Ovary (tissue), 7 donors: ENCODE measurements at regions not wholly inside any gene's neighbourhood (a gene's known extent, or its start where the extent isn't known, plus 50 kb on each side); places are given as distances from the start of the nearest gene placed in this dataset.

ENCODE experiments used
- DNase-seq, 5 donors: peaks; one replicate each; pipeline ENCODE4 v3.0.0-alpha.2; 2019 to 2020
- H3K27ac ChIP-seq, 2 donors: fragments of 200-600 bp; one replicate each; pipeline versions ENCODE4 v1.5.1 to v1.8.0; 2019 to 2022
- H3K27me3 ChIP-seq: fragments of 200-600 bp; one replicate; pipeline ENCODE4 v1.8.0; 2022
- H3K36me3 ChIP-seq: fragments of 200-600 bp; sonication (generic); one replicate; pipeline ENCODE4 v1.5.1; 2019
- H3K4me1 ChIP-seq: one replicate; pipeline ENCODE4 v1.8.1; 2013; ENCODE audit warnings: mild to moderate bottlenecking, moderate library complexity; ENCODE audit not compliant: insufficient read depth
- H3K4me3 ChIP-seq: fragments of 200-600 bp; sonication (generic); one replicate; pipeline ENCODE4 v1.5.1; 2017
- H3K9me3 ChIP-seq, 2 donors: fragments of 200-600 bp in 1 of 2; sonication (generic) in 1 of 2; one replicate each; pipeline versions ENCODE4 v1.5.1 to v1.8.1; 2013 to 2019; ENCODE audit warnings: mild to moderate bottlenecking in 1 of 2, moderate library complexity in 1 of 2
- EP300 ChIP-seq: sonication (generic); formaldehyde crosslinking; IDR thresholded peaks from one replicate; pipeline ENCODE4 v1.6.1; 2017; ENCODE audit warnings: antibody characterized with exemption
- POLR2A ChIP-seq: fragments of 450-650 bp; IDR thresholded peaks from one replicate; pipeline ENCODE4 v1.6.1; 2017; ENCODE audit warnings: antibody characterized with exemption, mild to moderate bottlenecking, moderate library complexity
- WGBS, 3 donors: extraction: QIAGEN DNeasy Blood & Tissue Kit in 1 of 3; methylation state at CpG; one replicate each; pipeline versions ENCODE4 v1.1.5 to v1.1.7; 2013 to 2017; 5-methylcytosine and 5-hydroxymethylcytosine counted together
- intact Hi-C, 4 donors: fragments of 100-400 bp; cut with DNase I; formaldehyde crosslinking; loops; one replicate each; pipeline versions ENCODE4 v1.11.0 to v1.15.1; 2022 to 2023
- TF ChIP-seq, protein P1 (sequence below), 3 donors: fragments of 450-650 bp in 2 of 3; fragments of 200-600 bp in 1 of 3; IDR thresholded peaks; one replicate each; pipeline versions ENCODE4 v1.5.1 to v1.8.0; 2016 to 2022; ENCODE audit warnings: antibody characterized with exemption in 3 of 3, mild to moderate bottlenecking in 1 of 3
- donor health status: DM: no; HTN: no; CAD: no; lungs with moderate emphysema.
- donor health status: DM: no; HTN: no; CAD: no.
- donor health status: Bipolar disorder and iron deficiency.
- donor health status: DM: no; HTN: no; CAD: no.
- donor health status: DM: yes; HTN: yes; CAD: no.

DNA sequence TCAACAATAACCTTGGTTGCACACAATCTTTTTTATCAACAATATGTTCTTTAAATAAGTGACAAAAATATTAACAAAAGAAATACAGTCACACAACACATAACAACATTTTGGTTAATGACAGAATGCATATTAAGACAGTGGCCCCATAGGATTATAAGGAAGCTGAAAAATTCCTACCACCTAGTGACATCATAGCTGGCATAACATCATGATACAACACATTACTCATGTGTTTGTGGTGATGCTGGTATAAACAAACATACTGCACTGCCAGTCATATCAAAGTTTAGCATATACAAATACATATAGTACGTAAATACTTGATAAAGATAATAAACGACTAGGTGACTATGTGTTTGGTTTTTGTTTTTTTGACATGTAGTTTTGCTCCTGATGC is 344.8 kb upstream of the POU5F2 start:
- H3K27me3 ChIP-seq = no peaks in the 10 kb centered on the region
- H3K36me3 ChIP-seq = no peaks in the 10 kb centered on the region
- no peak overlapping the region for H3K27ac ChIP-seq
- no peak for DNase-seq
- H3K9me3 ChIP-seq = no peaks in the 10 kb centered on the region
- H3K4me1 ChIP-seq = no peaks in the 10 kb centered on the region
- no peak for TF ChIP-seq POLR2A
- TF ChIP-seq, protein P1, sequence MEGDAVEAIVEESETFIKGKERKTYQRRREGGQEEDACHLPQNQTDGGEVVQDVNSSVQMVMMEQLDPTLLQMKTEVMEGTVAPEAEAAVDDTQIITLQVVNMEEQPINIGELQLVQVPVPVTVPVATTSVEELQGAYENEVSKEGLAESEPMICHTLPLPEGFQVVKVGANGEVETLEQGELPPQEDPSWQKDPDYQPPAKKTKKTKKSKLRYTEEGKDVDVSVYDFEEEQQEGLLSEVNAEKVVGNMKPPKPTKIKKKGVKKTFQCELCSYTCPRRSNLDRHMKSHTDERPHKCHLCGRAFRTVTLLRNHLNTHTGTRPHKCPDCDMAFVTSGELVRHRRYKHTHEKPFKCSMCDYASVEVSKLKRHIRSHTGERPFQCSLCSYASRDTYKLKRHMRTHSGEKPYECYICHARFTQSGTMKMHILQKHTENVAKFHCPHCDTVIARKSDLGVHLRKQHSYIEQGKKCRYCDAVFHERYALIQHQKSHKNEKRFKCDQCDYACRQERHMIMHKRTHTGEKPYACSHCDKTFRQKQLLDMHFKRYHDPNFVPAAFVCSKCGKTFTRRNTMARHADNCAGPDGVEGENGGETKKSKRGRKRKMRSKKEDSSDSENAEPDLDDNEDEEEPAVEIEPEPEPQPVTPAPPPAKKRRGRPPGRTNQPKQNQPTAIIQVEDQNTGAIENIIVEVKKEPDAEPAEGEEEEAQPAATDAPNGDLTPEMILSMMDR (IDR thresholded peaks at IDR 0.05) = no peak
- no peak for TF ChIP-seq EP300
- H3K4me3 ChIP-seq = no peak overlapping the region
- intact Hi-C loops = no loop called here
- 91 to 96% (median 95%) methylated on average over 2 of the region's 2 CpGs for WGBS, 3 donors

DNA sequence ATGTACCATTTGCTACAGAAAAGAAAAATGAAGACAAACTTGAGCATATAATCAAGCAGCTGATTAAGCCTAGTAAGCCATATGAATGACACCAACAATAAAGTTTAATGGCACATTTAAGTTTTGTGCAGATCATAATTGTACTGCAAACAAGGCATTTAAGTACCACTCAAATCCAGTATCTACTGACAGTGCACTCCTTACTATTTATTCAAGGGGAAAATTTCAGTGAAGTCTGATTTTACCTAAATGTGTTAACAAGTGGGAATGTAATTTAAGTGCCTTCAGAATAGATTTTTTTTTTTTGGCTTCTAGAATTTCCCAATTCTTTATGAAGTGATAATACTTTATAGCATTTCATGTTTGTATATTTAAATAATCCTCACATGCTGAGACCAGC is 341.0 kb upstream of the POU5F2 start:
- TF ChIP-seq, protein P1 (IDR thresholded peaks at IDR 0.05) = no peak
- TF ChIP-seq POLR2A = no peak
- TF ChIP-seq EP300 = no peak
- no peak overlapping the region for H3K4me3 ChIP-seq
- DNase-seq = no peak
- no peaks in the 10 kb centered on the region for H3K36me3 ChIP-seq
- H3K27me3 ChIP-seq = no peaks in the 10 kb centered on the region
- no peaks in the 10 kb centered on the region for H3K9me3 ChIP-seq
- H3K27ac ChIP-seq = no peak overlapping the region
- intact Hi-C loops = no loop called here
- peaks cover 2% of the 10 kb centered on the region for H3K4me1 ChIP-seq

DNA sequence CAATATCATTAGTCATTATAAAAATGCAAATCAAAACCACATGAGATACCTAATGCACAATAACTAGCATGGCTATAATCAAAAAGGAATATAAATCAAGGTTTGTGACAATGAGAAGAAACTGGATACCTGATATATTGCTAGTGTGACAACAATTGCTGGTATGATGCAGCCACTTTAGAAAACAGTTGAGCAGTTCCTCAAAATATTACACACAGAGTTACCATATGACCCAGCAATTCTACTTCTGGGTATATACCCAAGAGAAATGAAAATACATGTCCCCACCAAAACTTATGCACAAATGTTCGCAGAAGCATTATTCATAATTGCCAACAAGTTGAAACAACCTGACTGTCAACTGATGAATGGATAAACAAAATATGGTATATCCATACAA is 339.7 kb upstream of the POU5F2 start:
- DNase-seq = no peak
- no peaks in the 10 kb centered on the region for H3K36me3 ChIP-seq
- H3K9me3 ChIP-seq = no peaks in the 10 kb centered on the region
- H3K4me3 ChIP-seq = no peak overlapping the region
- H3K27ac ChIP-seq = no peak overlapping the region
- intact Hi-C loops = no loop called here
- no peaks in the 10 kb centered on the region for H3K27me3 ChIP-seq
- H3K4me1 ChIP-seq = peaks cover 2% of the 10 kb centered on the region
- TF ChIP-seq POLR2A (no peak), EP300 (no peak)
- TF ChIP-seq, protein P1 (IDR thresholded peaks at IDR 0.05) = no peak
- WGBS, 3 donors = 97 to 100% (median 97%) methylated on average over 1 of the region's 1 CpG

DNA sequence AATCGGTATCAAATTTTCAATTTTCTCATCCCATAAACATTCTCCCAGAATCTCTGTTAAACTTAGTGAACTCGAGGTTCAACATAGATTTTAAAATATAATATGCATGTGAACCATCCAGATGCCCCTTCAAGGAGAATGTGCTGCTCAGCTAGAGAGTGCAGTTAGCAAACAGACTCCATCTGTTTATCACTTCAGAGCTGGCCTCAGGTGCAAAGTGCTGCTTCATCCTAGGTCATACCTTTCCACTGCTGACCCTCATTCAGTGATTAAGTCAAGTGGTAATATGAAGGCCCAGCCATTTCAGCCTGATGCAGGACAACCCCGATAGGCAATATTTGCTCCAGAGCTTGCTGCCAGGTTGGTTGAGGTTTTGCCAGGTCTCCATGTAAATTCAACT is 339.0 kb upstream of the POU5F2 start:
- TF ChIP-seq EP300 (no peak), POLR2A (no peak)
- TF ChIP-seq, protein P1 (IDR thresholded peaks at IDR 0.05) = no peak
- Histone ChIP-seq H3K4me1 (peaks cover 2% of the 10 kb centered on the region), H3K36me3 (no peaks in the 10 kb centered on the region), H3K27ac (no peak overlapping the region), H3K27me3 (no peaks in the 10 kb centered on the region), H3K9me3 (no peaks in the 10 kb centered on the region), H3K4me3 (no peak overlapping the region)
- no peak for DNase-seq
- intact Hi-C loops = no loop called here
- WGBS, 3 donors = 92 to 93% (median 93%) methylated on average over 3 of the region's 3 CpGs

DNA sequence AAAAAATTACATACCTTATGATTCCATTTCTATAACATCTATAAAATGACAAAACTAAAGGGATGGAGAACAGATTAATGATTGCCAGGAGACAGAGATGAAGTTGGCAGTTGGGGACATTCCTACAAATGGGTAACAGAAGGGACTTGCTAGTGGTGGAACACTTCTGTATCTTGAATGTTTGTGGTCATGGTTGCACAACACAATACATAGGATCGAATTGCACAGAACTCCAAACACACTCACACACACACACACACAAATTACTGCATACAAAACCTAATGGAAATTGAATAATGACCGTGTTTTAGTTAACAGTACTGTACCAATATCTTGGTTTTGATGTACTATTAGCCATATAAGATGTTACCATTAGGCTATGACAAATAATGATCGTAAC is 330.7 kb upstream of the POU5F2 start:
- DNase-seq = no peak
- Histone ChIP-seq H3K27me3 (no peaks in the 10 kb centered on the region), H3K4me1 (no peaks in the 10 kb centered on the region), H3K4me3 (no peak overlapping the region), H3K36me3 (no peaks in the 10 kb centered on the region), H3K9me3 (no peaks in the 10 kb centered on the region), H3K27ac (no peak overlapping the region)
- 94 to 98% (median 97%) methylated on average over 3 of the region's 3 CpGs for WGBS, 3 donors
- intact Hi-C loops = no loop called here
- no peak for TF ChIP-seq POLR2A
- TF ChIP-seq, protein P1 (IDR thresholded peaks at IDR 0.05) = no peak
- TF ChIP-seq EP300 = no peak
